Thyroid gland (tissue), 4 donors: ENCODE measurements at regions not wholly inside any gene's neighbourhood (a gene's known extent, or its start where the extent isn't known, plus 50 kb on each side); places are given as distances from the start of the nearest gene placed in this dataset.

Experiments used
- POLR2A ChIP-seq, 2 donors: fragments of 450-650 bp; IDR thresholded peaks; one replicate each; pipeline ENCODE4 v1.6.1; 2017; ENCODE audit warnings: antibody characterized with exemption in 2 of 2, mild to moderate bottlenecking in 2 of 2, moderate library complexity in 1 of 2
- TF ChIP-seq, protein P1 (sequence below), 6 experiments: fragments of 200-600 bp in 3 of 6; fragments of 450-650 bp in 3 of 6; sonication (generic) in 3 of 6; IDR thresholded peaks; one replicate each; pipeline ENCODE4 v1.5.1; 2016 to 2019; ENCODE audit warnings: antibody characterized with exemption in 6 of 6, mild to moderate bottlenecking in 2 of 6, inconsistent platforms in 1 of 6, moderate library complexity in 1 of 6

DNA sequence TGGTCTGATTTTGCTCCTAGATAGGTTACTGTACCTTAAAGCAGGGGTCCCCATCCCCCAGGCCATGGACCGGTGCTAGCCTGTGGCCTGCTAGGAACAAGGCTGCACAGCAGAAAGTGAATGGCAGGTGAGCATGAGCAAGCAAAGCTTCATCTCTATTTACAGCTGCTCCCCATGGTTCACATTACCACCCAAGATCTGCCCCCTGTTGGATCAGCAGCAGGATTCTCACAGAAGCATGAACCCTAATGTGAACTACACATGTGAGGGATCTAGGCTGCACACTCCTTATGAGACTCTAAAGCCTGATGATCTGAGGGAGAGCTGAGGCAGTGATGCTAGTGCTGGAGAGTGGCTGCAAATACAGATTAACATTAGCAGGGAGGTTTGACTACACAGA, 78.1 kb downstream of the DRD1 start:
- TF ChIP-seq POLR2A (IDR thresholded peaks at IDR 0.05) = no peak
- TF ChIP-seq, protein P1, sequence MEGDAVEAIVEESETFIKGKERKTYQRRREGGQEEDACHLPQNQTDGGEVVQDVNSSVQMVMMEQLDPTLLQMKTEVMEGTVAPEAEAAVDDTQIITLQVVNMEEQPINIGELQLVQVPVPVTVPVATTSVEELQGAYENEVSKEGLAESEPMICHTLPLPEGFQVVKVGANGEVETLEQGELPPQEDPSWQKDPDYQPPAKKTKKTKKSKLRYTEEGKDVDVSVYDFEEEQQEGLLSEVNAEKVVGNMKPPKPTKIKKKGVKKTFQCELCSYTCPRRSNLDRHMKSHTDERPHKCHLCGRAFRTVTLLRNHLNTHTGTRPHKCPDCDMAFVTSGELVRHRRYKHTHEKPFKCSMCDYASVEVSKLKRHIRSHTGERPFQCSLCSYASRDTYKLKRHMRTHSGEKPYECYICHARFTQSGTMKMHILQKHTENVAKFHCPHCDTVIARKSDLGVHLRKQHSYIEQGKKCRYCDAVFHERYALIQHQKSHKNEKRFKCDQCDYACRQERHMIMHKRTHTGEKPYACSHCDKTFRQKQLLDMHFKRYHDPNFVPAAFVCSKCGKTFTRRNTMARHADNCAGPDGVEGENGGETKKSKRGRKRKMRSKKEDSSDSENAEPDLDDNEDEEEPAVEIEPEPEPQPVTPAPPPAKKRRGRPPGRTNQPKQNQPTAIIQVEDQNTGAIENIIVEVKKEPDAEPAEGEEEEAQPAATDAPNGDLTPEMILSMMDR (IDR thresholded peaks at IDR 0.05) = no peak
